PFSK-1 (cell line): ENCODE measurements at regions not wholly inside any gene's neighbourhood (a gene's known extent, or its start where the extent isn't known, plus 50 kb on each side); places are given as distances from the start of the nearest gene placed in this dataset.

Experiments used
- FOXP2 ChIP-seq: optimal IDR thresholded peaks from 2 replicates; pipeline ENCODE3; 2011; ENCODE audit warnings: borderline replicate concordance, control low read depth, inconsistent platforms; ENCODE audit not compliant: insufficient read depth; ENCODE audit errors: extremely low read length, extremely low read depth
- POLR2AphosphoS5 ChIP-seq: IDR thresholded peaks from 2 replicates; pipeline ENCODE4 v1.6.1; 2012; ENCODE audit warnings: low read depth, mild to moderate bottlenecking, control low read depth, low read length, moderate library complexity
- REST ChIP-seq, 2 experiments: IDR thresholded peaks; 2 replicates each; pipeline versions ENCODE4 v1.6.1 to v1.8.0; 2011 to 2012; ENCODE audit warnings: low read depth in 2 of 2, low read length in 2 of 2, control low read depth in 1 of 2, inconsistent platforms in 1 of 2, mild to moderate bottlenecking in 1 of 2, moderate library complexity in 1 of 2; ENCODE audit not compliant: insufficient read depth in 1 of 2
- SIN3A ChIP-seq: IDR thresholded peaks from 2 replicates; pipeline ENCODE4 v1.6.1; 2012; ENCODE audit warnings: mild to moderate bottlenecking, low read length, moderate library complexity, borderline replicate concordance; ENCODE audit not compliant: insufficient read depth
- TAF1 ChIP-seq: IDR thresholded peaks from 2 replicates; pipeline ENCODE4 v1.6.1; 2012; ENCODE audit warnings: low read length, control low read depth, borderline replicate concordance; ENCODE audit not compliant: insufficient read depth

- TF ChIP-seq SIN3A (no peak), REST (IDR thresholded peaks at IDR 0.05; ENCODE audit: insufficient read depth in 1 of 2, low read depth in 2 of 2, low read length in 2 of 2) (no peak), TAF1 (no peak), POLR2AphosphoS5 (no peak), FOXP2 (no peak)
Observed at GRCh38 chr10:1869861-1870260, 132.5 kb upstream of the ADARB2 start.
